ENCODE measurements at regions not wholly inside any gene's neighbourhood (a gene's known extent, or its start where the extent isn't known, plus 50 kb on each side); places are given as distances from the start of the nearest gene placed in this dataset.

GRCh38 chrX:38974542-38974941, 173.3 kb downstream of the MID1IP1 start:
- H3K9me3 ChIP-seq: no peaks in the 10 kb centered on the region
- no peaks in the 10 kb centered on the region for H3K27me3 ChIP-seq (replicated peaks; ENCODE audit: insufficient read depth)
- no peaks in the 10 kb centered on the region for H3K4me1 ChIP-seq (ENCODE audit: control insufficient read depth in 1 of 2, low read depth in 2 of 2)
- H3K4me3 ChIP-seq: no peak overlapping the region
- DNase-seq (ENCODE audit: low spot score) (no peak), ATAC-seq (ENCODE audit: insufficient number of reproducible peaks, low FRiP score, low read depth) (no peak)
- no peak for TF ChIP-seq CTCF (IDR thresholded peaks at IDR 0.05)
- no peaks in the 10 kb centered on the region for H3K36me3 ChIP-seq
- no peak overlapping the region for H3K27ac ChIP-seq

- DNase-seq (ENCODE audit: low spot score) (no peak), ATAC-seq (ENCODE audit: insufficient number of reproducible peaks, low FRiP score, low read depth) (no peak)
- no peaks in the 10 kb centered on the region for H3K9me3 ChIP-seq
- H3K27me3 ChIP-seq (replicated peaks; ENCODE audit: insufficient read depth): no peaks in the 10 kb centered on the region
- H3K27ac ChIP-seq: no peak overlapping the region
- TF ChIP-seq CTCF (IDR thresholded peaks at IDR 0.05): no peak
- no peaks in the 10 kb centered on the region for H3K36me3 ChIP-seq
- no peak overlapping the region for H3K4me3 ChIP-seq
- no peaks in the 10 kb centered on the region for H3K4me1 ChIP-seq (ENCODE audit: control insufficient read depth in 1 of 2, low read depth in 2 of 2)
Observed at GRCh38 chrX:38975368-38975942, 174.2 kb downstream of the MID1IP1 start.

- H3K27ac ChIP-seq: no peak overlapping the region
- DNase-seq (ENCODE audit: low spot score) (no peak), ATAC-seq (ENCODE audit: insufficient number of reproducible peaks, low FRiP score, low read depth) (no peak)
- no peaks in the 10 kb centered on the region for H3K4me1 ChIP-seq (ENCODE audit: control insufficient read depth in 1 of 2, low read depth in 2 of 2)
- H3K4me3 ChIP-seq: no peak overlapping the region
- no peaks in the 10 kb centered on the region for H3K9me3 ChIP-seq
- H3K27me3 ChIP-seq (replicated peaks; ENCODE audit: insufficient read depth): no peaks in the 10 kb centered on the region
- no peaks in the 10 kb centered on the region for H3K36me3 ChIP-seq
- TF ChIP-seq CTCF (IDR thresholded peaks at IDR 0.05): no peak
Observed at GRCh38 chrX:38982370-38982769, 181.1 kb downstream of the MID1IP1 start.

GRCh38 chrX:38982843-38983242, 181.6 kb downstream of the MID1IP1 start:
- Histone ChIP-seq H3K4me3 (no peak overlapping the region), H3K9me3 (no peaks in the 10 kb centered on the region), H3K27ac (no peak overlapping the region), H3K27me3 (replicated peaks; ENCODE audit: insufficient read depth) (no peaks in the 10 kb centered on the region), H3K4me1 (ENCODE audit: control insufficient read depth in 1 of 2, low read depth in 2 of 2) (no peaks in the 10 kb centered on the region), H3K36me3 (no peaks in the 10 kb centered on the region)
- ATAC-seq (ENCODE audit: insufficient number of reproducible peaks, low FRiP score, low read depth) (no peak), DNase-seq (ENCODE audit: low spot score) (no peak)
- no peak for TF ChIP-seq CTCF (IDR thresholded peaks at IDR 0.05)

- no peak for ATAC-seq (ENCODE audit: insufficient number of reproducible peaks, low FRiP score, low read depth)
- Histone ChIP-seq H3K9me3 (no peaks in the 10 kb centered on the region), H3K36me3 (no peaks in the 10 kb centered on the region)
Observed at GRCh38 chrX:38985375-38985774, 184.1 kb downstream of the MID1IP1 start.

More at GRCh38 chrX:38985375-38985774, 184.1 kb downstream of the MID1IP1 start:
- no peaks in the 10 kb centered on the region for H3K4me1 ChIP-seq (ENCODE audit: control insufficient read depth in 1 of 2, low read depth in 2 of 2)
- no peak for DNase-seq (ENCODE audit: low spot score)
- TF ChIP-seq CTCF (IDR thresholded peaks at IDR 0.05): no peak
- H3K27ac ChIP-seq: no peak overlapping the region
- H3K27me3 ChIP-seq (replicated peaks; ENCODE audit: insufficient read depth): no peaks in the 10 kb centered on the region
- no peak overlapping the region for H3K4me3 ChIP-seq
